Thoracic aorta (tissue), 2 donors: ENCODE measurements at regions not wholly inside any gene's neighbourhood (a gene's known extent, or its start where the extent isn't known, plus 50 kb on each side); places are given as distances from the start of the nearest gene placed in this dataset.

Experiments used
- ATAC-seq: fragments of 150-250 bp; one replicate; pipeline ENCODE4 v1.8.0; 2017; ENCODE audit warnings: low read depth; ENCODE audit not compliant: insufficient number of reproducible peaks, low FRiP score
- DNase-seq: peaks from one replicate; pipeline ENCODE4 v3.0.0-alpha.2; 2020; ENCODE audit warnings: low spot score
- H3K27ac ChIP-seq, 2 donors: fragments of 200-600 bp; sonication (generic); 1 replicate in 1 of 2; 2 replicates in 1 of 2; pipeline ENCODE4 v1.5.1; 2016; ENCODE audit warnings: mild to moderate bottlenecking in 2 of 2, moderate library complexity in 2 of 2
- H3K27me3 ChIP-seq: fragments of 200-600 bp; sonication (generic); replicated peaks from 2 replicates; pipeline ENCODE4 v1.6.0; 2016; ENCODE audit warnings: mild to moderate bottlenecking; ENCODE audit not compliant: insufficient read depth
- H3K36me3 ChIP-seq: fragments of 200-600 bp; sonication (generic); one replicate; pipeline ENCODE4 v1.5.1; 2016
- H3K4me1 ChIP-seq, 2 donors: fragments of 200-600 bp; sonication (generic); 1 replicate in 1 of 2; 2 replicates in 1 of 2; pipeline versions ENCODE4 v1.5.1 to v1.6.0; 2016; ENCODE audit warnings: low read depth in 2 of 2, mild to moderate bottlenecking in 1 of 2; ENCODE audit not compliant: control insufficient read depth in 1 of 2
- H3K4me3 ChIP-seq: fragments of 200-600 bp; sonication (generic); 2 replicates; pipeline ENCODE4 v1.5.1; 2016; ENCODE audit warnings: mild to moderate bottlenecking
- H3K9me3 ChIP-seq: fragments of 200-600 bp; sonication (generic); 2 replicates; pipeline ENCODE4 v1.5.1; 2016
- TF ChIP-seq, protein P1 (sequence below): fragments of 200-600 bp; sonication (generic); IDR thresholded peaks from one replicate; pipeline ENCODE4 v1.5.1; 2019; ENCODE audit warnings: antibody characterized with exemption

DNA sequence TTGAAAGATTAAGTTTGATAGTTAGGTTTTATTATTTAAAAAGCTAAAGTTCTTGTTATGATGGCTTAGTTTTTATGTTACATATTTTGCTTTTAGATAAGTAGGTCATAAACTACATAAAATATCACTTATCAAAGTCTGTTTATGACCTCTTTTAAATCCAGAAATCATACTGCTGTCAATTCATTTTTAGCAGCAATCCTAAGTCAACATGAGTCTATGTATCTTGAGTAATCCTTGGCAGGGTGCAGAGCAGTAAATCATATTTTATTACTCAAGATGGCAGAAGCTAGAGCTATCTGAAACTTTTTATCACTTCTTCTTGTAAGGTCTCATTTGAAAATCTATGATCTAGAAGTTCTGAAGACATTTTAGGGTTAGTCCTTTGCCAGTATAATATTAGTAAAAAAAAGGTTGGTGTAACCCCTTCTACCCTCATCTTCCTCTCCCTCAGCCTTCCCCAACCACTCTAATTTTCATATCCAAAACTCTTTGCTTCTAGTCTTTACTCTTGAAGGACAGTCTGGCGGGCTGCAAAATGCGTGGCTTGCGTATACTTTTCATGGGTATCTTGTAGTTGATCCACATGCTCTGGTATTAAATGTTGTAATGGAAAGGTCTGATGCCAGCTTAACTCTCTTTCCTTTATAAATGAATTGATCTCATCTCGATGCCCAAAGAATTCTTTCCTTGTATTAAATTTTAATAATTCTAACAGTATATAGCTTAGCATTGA lies 134.0 kb upstream of the THRB start:
- no peak for ATAC-seq

DNA sequence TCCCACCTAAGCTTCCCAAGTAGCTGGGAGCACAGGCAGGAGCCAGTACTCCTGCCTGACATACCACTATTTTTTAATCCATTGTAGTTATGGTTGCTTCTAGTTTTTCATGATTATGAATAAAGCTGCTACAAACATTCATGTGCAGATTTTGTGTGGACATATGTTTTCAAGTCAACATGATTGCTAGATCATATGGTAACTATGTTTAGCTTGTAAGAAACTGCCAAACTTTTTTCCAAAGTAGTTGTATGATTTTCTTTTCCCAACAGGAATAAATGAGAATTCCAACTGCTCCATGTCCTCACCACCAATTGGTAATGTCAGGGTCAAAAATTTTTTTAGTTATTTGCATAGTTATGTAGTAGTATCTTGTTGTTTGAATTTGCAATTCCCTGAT lies 136.8 kb upstream of the THRB start:
- H3K4me1 ChIP-seq: no peaks in the 10 kb centered on the region
- H3K9me3 ChIP-seq: no peaks in the 10 kb centered on the region
- DNase-seq (no peak), ATAC-seq (no peak)
- no peak overlapping the region for H3K27ac ChIP-seq
- TF ChIP-seq, protein P1, sequence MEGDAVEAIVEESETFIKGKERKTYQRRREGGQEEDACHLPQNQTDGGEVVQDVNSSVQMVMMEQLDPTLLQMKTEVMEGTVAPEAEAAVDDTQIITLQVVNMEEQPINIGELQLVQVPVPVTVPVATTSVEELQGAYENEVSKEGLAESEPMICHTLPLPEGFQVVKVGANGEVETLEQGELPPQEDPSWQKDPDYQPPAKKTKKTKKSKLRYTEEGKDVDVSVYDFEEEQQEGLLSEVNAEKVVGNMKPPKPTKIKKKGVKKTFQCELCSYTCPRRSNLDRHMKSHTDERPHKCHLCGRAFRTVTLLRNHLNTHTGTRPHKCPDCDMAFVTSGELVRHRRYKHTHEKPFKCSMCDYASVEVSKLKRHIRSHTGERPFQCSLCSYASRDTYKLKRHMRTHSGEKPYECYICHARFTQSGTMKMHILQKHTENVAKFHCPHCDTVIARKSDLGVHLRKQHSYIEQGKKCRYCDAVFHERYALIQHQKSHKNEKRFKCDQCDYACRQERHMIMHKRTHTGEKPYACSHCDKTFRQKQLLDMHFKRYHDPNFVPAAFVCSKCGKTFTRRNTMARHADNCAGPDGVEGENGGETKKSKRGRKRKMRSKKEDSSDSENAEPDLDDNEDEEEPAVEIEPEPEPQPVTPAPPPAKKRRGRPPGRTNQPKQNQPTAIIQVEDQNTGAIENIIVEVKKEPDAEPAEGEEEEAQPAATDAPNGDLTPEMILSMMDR: no peak
- H3K4me3 ChIP-seq: no peak overlapping the region
- H3K27me3 ChIP-seq: no peaks in the 10 kb centered on the region
- no peaks in the 10 kb centered on the region for H3K36me3 ChIP-seq

More for the DNA sequence above, 134.0 kb upstream of the THRB start:
- DNase-seq: no peak
- H3K4me1 ChIP-seq: no peaks in the 10 kb centered on the region
- H3K4me3 ChIP-seq: no peak overlapping the region
- no peaks in the 10 kb centered on the region for H3K27me3 ChIP-seq
- no peak overlapping the region for H3K27ac ChIP-seq
- H3K9me3 ChIP-seq: no peaks in the 10 kb centered on the region
- TF ChIP-seq, protein P1: no peak
- H3K36me3 ChIP-seq: no peaks in the 10 kb centered on the region

DNA sequence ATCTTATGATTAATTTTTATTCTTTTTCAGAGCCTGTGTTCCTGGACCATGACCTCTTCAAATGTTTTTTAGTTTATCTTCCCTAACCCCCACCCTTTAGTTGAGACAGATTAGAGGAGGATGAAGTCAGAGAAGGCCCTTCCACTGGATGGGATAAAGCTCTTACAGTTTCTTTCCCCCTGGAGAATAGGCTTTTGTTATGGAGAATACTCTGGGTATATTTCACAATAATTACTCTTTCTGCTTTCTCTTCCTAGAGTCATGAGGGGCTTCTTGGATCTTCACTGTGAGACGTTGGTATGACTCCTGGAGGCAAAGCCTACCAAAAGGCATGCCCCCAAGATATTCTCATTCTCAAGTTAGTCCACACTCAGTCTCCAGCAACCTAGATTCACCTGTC lies 144.4 kb upstream of the THRB start:
- ATAC-seq (no peak), DNase-seq (no peak)
- H3K27me3 ChIP-seq: no peaks in the 10 kb centered on the region
- H3K4me1 ChIP-seq: peaks cover 0 to 16% of the 10 kb centered on the region in 2 donors
- H3K9me3 ChIP-seq: no peaks in the 10 kb centered on the region
- H3K4me3 ChIP-seq: no peak overlapping the region
- H3K27ac ChIP-seq: no peak overlapping the region
- no peaks in the 10 kb centered on the region for H3K36me3 ChIP-seq
- TF ChIP-seq, protein P1: no peak

DNA sequence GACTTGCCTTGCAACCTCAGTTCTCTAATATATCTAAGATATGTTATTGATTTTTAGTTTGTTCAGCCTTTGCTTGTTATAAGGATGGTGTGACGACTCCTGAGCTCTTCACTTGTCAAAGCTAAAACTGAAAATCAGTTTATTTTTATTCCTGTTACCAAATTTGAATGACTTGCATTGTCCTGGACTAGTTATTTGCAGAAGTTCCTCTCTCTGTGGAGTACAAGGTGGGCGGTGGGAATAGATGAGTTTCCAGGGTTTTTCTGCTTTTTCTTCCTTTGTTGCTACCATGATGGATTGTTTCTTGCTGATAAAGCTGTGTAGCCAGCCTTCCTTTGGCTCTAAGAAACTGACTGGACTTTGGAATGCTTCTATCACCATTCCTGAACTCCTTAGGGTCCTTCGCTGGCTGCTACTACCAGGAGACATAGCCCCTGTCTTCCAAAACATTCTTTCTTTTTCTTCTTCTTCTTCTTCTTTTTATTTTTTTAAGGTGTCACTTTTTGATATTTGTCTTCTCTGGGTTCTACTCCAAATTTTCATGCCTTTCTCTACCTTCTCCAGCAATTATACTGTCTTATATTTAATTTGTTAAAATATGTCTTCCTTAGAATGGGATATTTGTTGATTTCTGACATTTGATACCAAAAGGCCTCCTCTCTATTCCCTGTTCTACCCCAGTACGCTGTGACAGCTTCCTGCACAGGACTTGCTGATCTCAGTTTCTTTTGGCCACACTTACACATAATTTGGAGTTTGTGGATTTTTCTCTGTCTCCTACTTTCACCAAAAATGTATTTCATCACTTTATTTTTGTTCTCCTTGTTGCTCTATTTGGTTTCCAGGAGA lies 145.1 kb upstream of the THRB start:
- no peaks in the 10 kb centered on the region for H3K9me3 ChIP-seq
- TF ChIP-seq, protein P1: no peak
- H3K4me3 ChIP-seq: peak overlapping the region; percentile 8
- no peak overlapping the region for H3K27ac ChIP-seq
- H3K27me3 ChIP-seq: no peaks in the 10 kb centered on the region
- DNase-seq: no peak
- no peak for ATAC-seq
- H3K36me3 ChIP-seq: no peaks in the 10 kb centered on the region
- peaks cover 0 to 16% of the 10 kb centered on the region in 2 donors for H3K4me1 ChIP-seq

DNA sequence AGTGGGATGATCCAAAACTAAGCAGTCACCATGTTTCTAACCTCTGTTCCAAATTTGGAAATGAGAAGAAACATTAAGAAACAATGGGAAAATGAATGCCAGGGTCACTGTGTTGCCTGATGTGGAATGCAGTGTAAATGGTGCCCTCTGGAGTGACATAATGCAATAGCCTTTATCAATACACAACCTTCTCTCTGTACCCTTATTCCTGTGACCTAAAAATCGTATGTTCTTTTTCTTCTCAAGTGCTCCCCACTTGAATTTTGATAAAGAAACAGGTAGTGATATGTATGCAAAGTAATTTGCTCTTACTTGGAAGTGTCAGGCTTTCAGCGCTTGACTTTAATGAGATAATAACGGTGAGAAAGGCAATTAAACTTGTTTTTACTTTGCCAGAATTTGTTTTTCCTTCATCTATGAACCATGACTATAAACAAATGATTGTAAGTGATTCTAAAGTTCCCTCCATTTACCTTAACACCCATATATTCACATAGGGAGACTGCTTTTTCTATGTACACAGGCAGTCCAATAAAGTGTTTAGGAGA lies 145.8 kb upstream of the THRB start:
- Histone ChIP-seq H3K27ac (no peak overlapping the region), H3K27me3 (no peaks in the 10 kb centered on the region), H3K4me3 (peak overlapping the region; percentile 8), H3K36me3 (no peaks in the 10 kb centered on the region), H3K9me3 (no peaks in the 10 kb centered on the region), H3K4me1 (peaks cover 0 to 16% of the 10 kb centered on the region in 2 donors)
- TF ChIP-seq, protein P1: peak; percentile 24
- DNase-seq (no peak), ATAC-seq (peak; percentile 82)
